ENCODE measurements at regions not wholly inside any gene's neighbourhood (a gene's known extent, or its start where the extent isn't known, plus 50 kb on each side); places are given as distances from the start of the nearest gene placed in this dataset.
"Not testable (repeated sequence)": the region's sequence is repeated elsewhere in the genome, so short reads cannot be mapped to it uniquely, and the experiment has no call there.

DNA sequence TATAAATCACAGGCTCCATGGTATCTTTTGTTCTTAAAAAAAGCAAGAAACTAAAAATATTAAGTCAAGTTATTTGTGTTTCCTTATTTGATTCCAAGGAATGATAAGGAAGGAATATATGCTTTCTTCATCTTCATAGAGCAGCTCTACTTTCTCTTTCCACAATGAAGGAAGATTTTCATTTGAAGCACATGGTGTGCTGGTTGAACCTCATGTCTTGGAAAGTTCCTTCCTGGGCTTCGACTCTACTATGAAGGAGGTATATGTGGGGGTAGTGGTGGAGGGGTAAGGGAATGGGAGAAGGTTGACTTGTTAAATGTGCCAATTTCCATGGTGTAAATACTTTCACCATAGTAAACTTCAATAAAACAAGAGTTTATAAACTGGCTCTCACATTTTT is 698.0 kb downstream of the CETN3 start:
- DNase-seq, result no peak

DNA sequence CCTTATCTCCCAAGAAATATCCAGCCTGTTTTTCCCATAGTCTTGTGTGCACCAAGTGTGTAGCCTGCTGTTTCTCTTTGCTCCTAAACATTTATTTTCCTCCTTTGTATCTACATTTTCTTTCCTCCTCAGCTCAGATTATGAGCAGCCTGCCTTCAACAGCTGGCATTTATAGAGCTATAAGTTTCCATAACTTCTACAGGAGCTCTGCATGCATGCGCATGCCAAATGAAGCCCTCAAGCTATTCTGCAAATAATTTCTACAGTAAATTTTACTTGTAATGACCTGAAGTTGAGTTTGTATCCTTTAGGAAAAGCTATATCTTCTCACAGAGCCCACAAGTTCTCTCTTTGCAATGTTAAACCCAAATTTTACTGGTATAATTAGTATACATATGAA is 699.5 kb downstream of the CETN3 start:
- no peak for DNase-seq

DNA sequence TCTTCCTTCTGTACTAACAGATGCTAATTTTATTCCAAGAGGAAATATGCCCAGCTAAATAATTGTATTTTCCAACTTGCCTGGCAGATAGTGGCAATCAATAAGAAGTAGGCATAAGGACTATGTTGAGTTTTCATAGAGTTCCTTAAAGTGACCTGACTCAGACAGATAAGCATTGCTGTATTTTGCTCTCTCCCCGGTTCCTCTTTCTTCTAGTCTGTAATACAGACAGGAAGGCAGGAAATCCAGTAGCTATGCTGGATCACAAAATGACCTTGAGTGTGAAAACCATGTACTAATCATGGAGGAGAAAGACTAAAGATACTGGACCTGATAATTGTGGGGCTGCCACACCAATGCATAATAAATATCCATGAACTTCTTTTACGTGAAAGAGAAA is 701.7 kb downstream of the CETN3 start:
- DNase-seq, result no peak

DNA sequence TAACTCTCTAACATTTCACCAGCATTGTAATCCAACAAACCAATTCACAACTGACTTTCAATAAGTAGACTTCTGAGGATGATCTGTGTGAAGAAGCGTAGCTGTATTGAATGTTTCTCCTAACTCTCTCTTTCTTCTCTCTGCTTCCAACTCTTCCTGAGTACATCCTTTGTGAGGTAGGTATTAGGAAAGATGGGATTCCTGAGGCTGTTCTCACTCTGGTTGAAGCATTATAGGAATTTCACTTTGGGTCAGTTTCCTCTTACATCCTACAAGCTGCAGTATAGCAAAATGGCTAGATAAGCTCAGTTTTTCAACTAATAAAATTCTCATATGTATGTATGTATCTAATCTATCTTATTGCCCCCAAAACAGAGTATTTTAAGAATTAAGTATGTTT is 702.8 kb downstream of the CETN3 start:
- DNase-seq, result no peak

DNA sequence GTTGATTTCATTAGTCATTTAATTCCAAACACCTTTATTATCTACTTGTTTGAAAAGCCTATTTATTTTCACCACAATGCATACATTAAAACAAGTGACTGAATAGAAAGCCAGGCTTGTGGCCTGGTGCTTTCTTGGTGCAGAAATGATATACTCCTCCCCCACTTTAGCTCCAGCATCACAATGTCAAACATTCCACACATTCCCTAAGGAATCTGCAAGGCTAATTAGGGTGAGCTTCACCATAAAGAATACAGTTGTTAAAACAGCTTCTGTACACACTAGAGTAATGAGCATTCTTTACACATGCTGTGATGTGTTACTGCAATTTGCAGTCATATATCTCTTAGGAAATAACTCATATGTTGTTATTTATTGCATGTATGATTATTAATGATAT is 705.7 kb downstream of the CETN3 start:
- DNase-seq, result no peak

DNA sequence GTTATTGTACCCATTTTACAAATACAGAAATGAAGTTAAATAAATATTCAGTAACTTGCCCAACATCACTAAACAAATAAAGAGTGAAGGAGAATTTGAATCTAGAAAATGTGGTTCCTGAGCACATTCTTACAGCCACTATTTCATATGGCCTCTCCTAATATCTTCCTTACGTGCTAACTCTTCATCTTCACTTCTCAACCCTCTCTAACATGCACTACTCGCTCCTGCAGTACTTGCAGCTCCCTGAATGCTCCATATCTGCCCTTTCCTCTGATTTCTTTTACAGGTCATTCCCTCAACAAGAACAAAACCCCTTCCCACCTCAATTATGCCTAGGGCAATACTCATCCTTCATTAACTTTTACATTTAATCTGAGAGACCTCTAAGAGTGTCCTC is 711.5 kb downstream of the CETN3 start:
- no peak for DNase-seq

DNA sequence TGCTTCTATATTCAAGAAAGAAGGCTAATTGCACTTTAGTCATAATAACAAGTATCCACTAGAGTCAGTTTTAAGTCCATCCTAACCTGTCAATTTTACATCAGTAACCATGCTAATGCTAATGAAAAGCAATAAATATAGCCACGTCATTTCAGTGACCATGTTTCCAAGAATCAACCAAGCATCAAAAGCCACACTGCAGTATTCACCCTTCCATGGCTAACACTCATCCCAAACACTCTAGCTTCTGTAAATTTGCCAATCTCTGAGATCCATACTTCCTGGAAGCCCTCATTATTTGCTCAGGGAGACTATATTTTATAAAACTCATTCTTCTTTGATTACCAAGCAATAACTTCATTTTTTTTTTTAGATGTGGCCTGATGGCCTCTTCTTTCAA is 712.0 kb downstream of the CETN3 start:
- DNase-seq, result no peak

DNA sequence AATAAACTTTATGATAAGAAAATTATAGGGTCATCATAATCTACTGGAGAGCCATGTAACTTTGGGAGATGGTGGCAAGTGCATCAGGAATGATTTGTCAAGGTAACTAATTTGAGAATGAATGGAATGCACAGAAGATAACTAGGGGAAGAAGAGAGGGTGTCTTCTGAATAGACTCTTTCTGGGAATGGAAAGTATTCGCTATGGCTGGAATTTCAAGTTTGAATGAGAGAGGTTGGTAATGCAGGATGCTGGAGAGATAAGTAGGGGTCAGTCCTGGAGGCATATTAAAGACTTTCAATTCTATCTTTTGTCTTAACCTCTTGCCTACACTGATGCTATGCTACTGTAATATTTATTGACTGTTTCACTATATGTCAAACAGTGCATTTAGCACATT is 714.2 kb downstream of the CETN3 start:
- DNase-seq, result no peak

DNA sequence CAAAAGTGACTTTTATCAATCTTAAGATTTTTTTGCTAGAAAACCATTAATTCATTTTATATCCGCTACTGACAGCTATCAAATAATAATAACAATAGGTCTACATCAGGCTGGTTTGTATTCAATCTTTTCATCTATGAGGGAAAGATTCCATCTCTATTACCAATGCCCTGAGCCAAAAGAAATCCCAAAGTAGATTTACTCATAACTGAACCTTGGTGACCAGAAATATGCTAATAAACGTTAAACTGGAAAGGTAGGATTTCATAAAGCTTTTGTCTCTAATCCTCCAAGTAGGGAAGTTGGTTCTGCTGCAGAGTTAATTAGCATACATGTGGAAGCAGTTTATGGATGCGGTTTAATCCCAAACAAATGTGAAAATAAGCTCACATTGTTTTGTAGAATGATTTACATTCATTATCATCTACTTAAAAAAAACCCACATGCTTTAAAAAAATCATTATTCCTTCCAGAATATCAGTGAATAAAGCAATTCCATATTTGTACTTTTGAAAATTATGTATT is 715.5 kb downstream of the CETN3 start:
- no peak for DNase-seq

DNA sequence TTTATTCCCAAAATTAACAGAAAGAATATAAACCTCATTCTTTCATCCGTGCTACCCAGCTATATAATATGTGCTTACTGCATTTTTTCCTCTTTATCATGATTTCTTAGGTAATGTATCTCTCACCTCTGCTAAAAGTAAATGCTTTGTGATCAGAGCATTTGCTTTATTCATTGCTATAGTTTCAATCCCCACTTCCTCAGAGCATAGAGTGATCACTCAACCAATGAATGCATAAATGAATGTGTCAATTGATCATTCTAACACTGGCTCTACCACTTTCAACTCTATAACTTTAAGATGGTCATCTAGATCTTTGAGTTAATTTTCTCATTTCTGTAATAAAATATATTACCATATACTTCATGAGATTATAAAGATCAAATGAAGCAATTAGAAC is 719.2 kb downstream of the CETN3 start:
- DNase-seq, result no peak

DNA sequence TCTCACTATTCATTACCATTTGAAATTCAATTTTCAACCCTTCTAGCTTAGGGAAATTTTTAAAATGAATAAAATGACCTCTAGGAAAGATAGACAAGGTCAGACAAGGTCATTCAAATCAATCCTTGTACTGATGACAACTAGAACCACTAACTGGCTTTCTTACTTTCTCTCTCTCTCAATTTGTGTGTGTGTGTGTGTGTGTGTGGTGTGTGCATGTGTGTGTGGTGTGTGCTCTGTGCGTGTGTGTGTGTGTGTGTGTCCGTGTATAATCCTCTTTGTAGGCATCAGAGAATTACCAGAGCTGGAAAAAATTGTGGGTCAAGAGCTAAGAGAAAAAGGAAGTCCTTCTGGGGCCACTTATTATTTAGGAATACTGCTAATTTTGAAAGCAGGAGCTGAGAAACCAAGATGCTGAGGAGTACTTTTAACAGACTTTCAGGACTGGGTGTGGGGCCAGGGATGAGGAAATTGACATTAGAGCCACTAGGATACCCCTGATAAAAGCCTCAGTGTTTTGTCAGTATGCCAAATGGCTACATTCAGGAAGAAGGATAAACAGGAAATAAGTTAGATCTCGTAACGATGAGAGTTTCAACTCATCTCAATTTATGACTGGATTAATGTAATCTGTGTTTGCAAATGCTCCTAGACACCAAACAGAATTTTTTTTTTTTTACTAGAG is 723.3 kb downstream of the CETN3 start:
- DNase-seq, result no peak

DNA sequence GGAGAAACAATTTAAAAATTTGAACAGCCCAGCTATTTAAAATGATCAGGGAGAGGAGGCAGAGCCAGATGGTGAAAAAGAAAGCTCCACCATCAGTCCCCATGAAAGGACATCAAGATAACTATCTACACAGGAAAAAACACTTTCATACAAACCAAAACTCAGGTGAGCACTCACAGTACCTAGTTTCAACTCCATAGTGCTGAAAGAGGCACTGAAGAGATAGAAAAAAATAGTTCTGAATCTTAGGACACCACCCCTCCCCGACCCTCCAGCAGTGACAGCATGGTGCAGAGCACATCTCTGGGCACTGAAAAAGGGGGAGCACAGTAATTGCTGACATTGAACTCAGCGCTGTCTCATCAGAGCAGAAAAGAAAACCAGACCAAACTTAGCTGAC is 732.9 kb downstream of the CETN3 start:
- DNase-seq, result no peak

DNA sequence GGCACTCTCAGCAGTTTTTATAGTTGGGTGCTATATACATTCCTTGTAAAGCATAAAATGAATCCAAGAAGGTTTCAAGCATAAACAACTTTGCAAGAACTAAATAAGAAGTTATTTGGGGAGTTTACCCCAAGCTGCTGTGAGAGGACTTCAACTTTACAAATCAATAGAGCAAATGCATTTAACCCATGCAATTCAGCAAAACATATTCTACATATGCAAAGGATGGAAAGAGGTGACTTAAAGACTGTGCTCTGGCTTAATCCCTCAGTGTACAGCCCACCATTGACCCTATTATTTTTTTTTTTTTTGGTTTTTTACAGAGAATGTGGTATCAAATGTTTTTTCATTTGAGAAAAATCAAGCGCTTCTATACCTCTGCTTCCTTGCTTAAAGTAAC is 736.5 kb downstream of the CETN3 start:
- no peak for DNase-seq

DNA sequence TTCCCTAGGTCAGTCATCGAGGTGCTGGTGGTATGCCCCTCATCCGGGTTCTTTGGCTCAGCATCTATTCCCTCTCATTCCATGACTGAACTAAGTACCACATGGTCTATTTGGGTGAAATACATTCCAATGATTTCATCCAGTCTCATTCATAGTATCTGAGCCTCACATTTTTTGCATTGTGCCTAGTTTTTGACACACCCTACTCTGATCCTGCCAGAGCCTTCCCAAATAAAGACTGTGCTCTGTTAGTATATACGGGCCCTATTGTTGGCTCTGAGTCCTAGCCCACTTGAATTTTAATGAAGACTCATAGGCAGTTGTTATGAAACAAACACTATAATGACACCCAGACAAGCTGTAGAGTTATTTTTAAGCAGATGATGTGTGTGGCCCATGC is 740.7 kb downstream of the CETN3 start:
- no peak for DNase-seq

DNA sequence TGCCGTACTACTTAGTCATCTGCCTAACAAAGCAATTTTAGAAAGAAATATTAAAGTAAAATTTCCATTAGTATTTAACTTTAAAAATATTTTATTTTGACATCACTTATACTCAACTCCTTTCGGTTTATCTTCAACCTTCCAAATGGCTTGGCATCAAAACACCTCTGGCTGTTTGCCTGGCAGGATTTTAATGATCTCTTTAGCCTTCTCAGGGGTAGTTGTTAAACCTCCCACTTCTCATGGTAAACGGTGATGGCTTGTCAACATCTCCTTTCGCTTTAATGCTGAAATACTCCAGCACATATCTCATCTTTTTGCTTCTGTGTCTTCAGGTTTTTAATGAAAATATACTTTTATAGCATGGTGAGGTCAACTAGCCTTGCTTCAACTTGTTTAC is 747.1 kb downstream of the CETN3 start:
- DNase-seq, result no peak

DNA sequence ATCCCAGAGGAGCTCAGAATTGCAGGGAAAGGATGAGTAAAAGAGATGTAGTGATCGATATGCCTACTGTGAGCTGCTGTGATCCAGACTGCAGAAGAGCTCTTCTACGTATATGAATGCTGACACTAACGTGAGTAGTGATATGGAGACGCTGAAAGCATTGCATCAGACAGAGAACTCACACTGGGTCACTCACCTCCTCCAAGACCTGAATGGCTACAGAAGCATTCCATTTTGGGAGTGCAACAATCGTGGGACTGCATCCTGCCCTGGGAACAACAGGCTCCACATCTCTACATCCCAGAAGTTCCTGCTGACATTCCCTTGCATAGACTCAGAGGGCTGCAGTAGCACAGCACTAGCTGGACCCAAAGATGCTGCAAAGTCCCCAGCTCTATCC is 755.9 kb upstream of the MEF2C start:
- no peak for DNase-seq

DNA sequence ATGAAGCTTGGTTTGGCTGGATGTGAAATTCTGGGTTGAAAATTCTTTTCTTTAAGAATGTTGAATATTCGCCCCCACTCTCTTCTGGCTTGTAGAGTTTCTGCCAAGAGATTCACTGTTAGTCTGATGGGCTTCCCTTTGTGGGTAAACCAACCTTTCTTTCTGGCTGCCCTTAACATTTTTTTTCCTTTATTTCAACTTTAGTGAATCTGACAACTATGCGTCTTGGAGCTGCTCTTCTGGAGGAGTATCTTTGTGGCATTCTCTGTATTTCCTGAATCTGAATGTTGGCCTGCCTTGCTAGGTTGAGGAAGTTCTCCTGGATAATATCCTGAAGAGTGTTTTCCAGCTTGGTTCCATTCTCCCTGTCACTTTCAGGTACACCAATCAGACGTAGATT is 751.2 kb upstream of the MEF2C start:
- DNase-seq, result not testable (repeated sequence)

DNA sequence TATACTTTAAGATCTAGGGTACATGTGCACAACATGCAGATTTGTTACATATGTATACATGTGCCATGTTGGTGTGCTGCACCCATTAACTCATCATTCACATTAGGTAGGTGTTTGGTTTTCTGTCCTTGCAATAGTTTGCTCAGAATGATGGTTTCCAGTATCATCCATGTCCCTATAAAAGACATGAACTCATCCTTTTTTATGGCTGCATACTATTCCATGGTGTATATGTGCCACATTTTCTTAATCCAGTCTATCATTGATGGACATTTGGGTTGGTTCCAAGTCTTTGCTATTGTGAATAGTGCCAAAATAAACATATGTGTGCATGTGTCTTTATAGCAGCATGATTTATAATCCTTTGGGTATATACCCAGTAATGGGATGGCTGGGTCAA is 747.1 kb upstream of the MEF2C start:
- not testable (repeated sequence) for DNase-seq

DNA sequence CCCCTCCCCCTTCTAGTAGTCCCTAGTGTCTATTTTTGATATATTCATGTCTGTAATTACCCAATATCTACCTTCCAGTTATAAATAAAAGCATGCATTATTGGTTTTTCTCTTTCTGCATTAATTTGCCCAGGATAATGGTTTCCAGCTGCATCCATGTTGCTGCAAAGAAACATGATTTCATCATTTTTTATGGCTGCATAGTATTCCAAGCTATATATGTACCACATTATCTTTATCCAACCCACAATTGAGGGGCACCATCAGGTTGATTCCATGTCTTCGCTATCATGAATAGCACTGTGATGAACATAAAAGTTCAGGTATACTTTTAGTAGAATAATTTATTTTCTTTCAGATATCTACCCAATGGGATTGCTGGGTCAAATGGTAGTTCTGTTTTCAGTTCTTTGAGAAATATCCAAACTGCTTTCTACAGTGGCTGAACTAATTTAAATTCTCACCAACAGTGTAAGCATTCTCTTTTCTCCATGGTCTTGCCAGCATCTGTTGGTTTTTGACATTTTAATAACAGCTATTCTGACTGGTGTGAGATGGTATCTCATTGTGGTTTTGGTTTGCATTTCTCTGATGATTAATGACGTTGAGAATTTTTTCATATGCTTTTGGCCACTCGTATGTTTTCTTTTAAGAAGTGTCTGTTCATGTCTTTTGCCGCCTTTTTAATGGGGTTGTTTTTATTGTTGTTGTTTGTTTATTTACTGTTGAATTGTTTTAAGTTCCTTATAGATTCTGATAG is 746.1 kb upstream of the MEF2C start:
- DNase-seq, result no peak

DNA sequence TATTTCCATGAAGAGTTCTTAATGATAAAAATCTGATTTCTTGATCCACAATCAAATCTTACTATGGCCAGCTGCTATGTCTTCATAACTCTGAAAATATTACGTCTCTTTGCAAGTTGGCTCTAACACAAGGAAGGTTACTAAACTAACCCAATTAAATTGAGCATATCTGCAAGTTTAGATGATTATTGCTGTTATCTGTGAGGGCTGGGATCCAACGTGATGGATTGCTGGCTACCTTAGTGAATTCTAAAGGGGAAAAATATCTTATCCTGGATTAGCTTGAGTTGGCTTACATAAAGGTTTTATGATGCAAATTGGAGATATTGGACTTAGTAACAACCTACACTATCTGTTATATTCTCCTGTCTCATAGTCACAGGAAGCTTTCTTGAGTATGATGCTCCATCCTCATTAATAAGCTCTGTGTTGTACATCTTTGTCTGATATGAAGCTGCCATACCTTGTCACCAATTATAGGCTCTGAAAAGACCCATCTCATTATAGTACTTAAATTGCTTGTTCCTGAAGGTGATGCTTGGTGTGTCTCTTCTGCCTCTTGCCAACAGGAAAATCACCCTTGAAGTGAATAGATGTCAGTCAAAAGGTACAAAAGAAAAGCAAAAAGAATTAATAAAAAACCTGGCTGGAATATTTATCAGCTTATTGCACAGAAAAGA is 733.0 kb upstream of the MEF2C start:
- DNase-seq, result no peak

DNA sequence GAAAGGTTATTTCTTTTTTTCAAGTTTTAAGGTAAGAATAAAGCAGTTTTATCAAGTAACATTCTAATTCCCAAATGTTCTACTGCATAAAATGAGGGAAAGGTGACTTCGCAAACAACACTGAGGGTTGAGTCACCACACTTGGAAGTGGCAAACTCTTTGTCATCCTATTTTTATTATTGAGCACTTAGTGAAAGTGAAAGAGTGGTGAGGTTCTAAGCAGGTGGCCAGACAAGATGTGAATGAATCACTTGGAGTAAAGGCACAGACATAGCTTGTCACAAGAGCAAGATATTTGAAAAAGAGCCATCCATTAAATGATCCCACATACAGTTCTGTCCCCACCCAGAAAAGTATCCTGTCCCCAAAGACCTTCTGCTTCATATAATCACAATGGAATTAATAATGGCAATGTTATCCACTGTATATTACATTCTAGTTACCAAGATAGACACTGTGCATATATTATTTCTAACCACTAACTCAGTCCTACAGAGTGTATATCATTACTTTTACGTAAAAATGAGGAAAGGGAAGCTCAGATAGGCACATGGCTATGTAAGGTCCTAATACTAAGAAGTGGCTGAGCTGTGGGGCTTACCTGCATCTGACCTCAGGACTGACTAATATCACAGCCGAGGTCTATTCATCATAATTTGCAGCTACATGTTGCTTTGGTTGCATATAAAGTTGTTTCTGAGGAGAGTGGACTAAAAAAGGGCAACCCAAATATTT is 730.4 kb upstream of the MEF2C start:
- DNase-seq, result no peak

DNA sequence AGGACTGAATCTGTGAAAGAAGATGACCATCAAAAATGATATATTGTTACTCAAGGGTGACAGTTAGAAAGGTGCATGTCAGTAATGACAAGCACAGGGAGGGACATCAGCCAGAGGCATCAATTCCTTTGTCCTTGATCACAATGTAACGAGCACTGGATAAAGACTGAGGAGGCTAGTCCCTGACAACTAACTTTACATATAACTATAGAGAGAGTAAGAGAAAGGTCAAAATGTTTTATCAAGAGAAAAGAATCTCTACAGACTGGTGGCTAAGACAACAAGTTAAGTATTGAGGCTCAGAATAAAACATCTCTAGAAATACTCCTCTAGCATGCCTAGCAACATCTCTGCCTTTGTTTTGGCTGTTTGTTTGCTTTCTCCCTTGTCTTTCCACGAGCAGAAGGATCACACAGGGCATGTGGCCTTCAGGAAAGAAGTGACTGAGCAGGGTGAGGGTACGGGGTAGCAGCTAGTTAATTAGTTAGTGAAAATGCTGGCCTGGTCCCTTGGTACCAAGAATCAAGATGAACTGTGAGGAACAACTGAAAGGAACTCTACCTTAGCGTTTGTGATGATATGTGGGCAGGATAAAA is 724.1 kb upstream of the MEF2C start:
- DNase-seq, result no peak

DNA sequence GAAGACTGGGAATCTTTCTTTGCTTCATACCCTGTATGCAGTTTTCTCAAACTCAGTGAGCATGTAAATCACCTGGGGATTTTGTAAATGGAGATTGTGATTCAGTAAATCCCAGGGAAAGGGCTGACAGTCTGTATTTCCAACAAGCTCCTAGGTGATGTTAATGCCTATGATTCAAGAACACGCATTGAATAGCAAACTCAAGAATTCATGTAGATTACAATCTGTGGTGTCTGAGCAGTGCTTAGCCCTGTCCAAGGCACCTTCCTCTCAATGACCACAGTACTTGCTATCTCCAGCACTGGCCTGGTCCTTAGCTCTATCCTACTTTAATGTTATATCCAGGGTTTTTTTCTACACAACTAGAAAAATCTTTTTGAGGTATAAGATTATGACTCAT is 721.4 kb upstream of the MEF2C start:
- DNase-seq, result no peak
